Heart left ventricle (tissue), 13 donors: ENCODE measurements at regions not wholly inside any gene's neighbourhood (a gene's known extent, or its start where the extent isn't known, plus 50 kb on each side); places are given as distances from the start of the nearest gene placed in this dataset.

Source experiments
- CTCF ChIP-seq, 12 donors: fragments of 200-600 bp; sonication (generic) in 4 of 12; IDR thresholded peaks; one replicate each; pipeline versions ENCODE4 v1.5.0 to v1.8.0; 2018 to 2022; ENCODE audit warnings: antibody characterized with exemption in 12 of 12, mild to moderate bottlenecking in 5 of 12
- POLR2A ChIP-seq, 2 donors: fragments of 450-650 bp; IDR thresholded peaks; one replicate each; pipeline ENCODE4 v1.6.1; 2017; ENCODE audit warnings: antibody characterized with exemption in 2 of 2, mild to moderate bottlenecking in 2 of 2, moderate library complexity in 2 of 2
- donor health status: ischemic (EF 13 %, LVEDD 7.1; RV severe dilation, severe dysfunction).
- donor health status: DM: no; HTN: yes; CAD: no.
- donor health status: DM: no; HTN: no; CAD: no.
- donor health status: ischemic (EF 25% LVEDD 6.9; RV normal size, moderate dysfunction).
- donor health status: ischemic (EF 25% LVEDD 5.7; RV mildly dilated, moderate dysfunction).
- donor health status: ischemic (EF 35%, LVEDD 5.7; RV mildly dilated, moderate dysfunction).
- donor health status: nonischemic (EF 11% LVEDD 7.7; RV severe dilation, severe dysfunction).
- donor health status: DM: yes; HTN: yes; CAD: no.
- donor health status: PGD.
- donor health status: ischemic (EF 29% LVEDD 5.4; RV normal size, mild dysfunction).
- donor health status: nonischemic (EF 23%, LVEDD 6.1; RV moderate dilation, normal function).

GRCh38 chr19:5207806-5208205 is 132.8 kb downstream of the PTPRS start:
- TF ChIP-seq CTCF (IDR thresholded peaks at IDR 0.05) (no peak), POLR2A (IDR thresholded peaks at IDR 0.05) (no peak)
